Neuronal stem cell (in vitro differentiated cells): ENCODE measurements at regions not wholly inside any gene's neighbourhood (a gene's known extent, or its start where the extent isn't known, plus 50 kb on each side); places are given as distances from the start of the nearest gene placed in this dataset.

Source experiments
- DNase-seq: peaks from one replicate; pipeline ENCODE4 v3.0.0-alpha.2; 2013; ENCODE audit warnings: low spot score
- H2AFZ ChIP-seq: one replicate; pipeline ENCODE4 v1.6.1; 2013; ENCODE audit warnings: mild to moderate bottlenecking, low read length, inconsistent platforms
- H2AK5ac ChIP-seq: 2 replicates; pipeline ENCODE4 v1.6.1; 2013; ENCODE audit warnings: low read depth, mild to moderate bottlenecking, inconsistent platforms, low read length, moderate library complexity, mixed read lengths
- H2BK120ac ChIP-seq: 2 replicates; pipeline ENCODE4 v1.6.1; 2013; ENCODE audit warnings: low read depth, mild to moderate bottlenecking, inconsistent platforms, low read length, moderate library complexity, mixed read lengths
- H2BK12ac ChIP-seq: one replicate; pipeline ENCODE4 v1.6.1; 2013; ENCODE audit warnings: low read length, inconsistent platforms
- H2BK15ac ChIP-seq: 2 replicates; pipeline ENCODE4 v1.6.1; 2013; ENCODE audit warnings: mild to moderate bottlenecking, low read length, inconsistent platforms, mixed read lengths
- H2BK5ac ChIP-seq: one replicate; pipeline ENCODE4 v1.6.1; 2013; ENCODE audit warnings: inconsistent platforms, mild to moderate bottlenecking, low read length, moderate library complexity
- H3K14ac ChIP-seq: one replicate; pipeline ENCODE4 v1.6.1; 2013; ENCODE audit warnings: low read length, inconsistent platforms
- H3K18ac ChIP-seq: 2 replicates; pipeline ENCODE4 v1.6.1; 2013; ENCODE audit warnings: low read length, inconsistent platforms
- H3K23ac ChIP-seq: 2 replicates; pipeline ENCODE4 v1.6.1; 2013; ENCODE audit warnings: low read depth, mild to moderate bottlenecking, mixed read lengths, low read length, inconsistent platforms; ENCODE audit not compliant: poor library complexity
- H3K27ac ChIP-seq: replicated peaks from 3 replicates; pipeline ENCODE4 v1.5.1; 2013; ENCODE audit warnings: low read length, inconsistent platforms
- H3K27me3 ChIP-seq, 3 experiments: 2 replicates each; pipeline ENCODE4 v1.6.1; 2013; ENCODE audit warnings: low read length in 3 of 3, mild to moderate bottlenecking in 2 of 3, inconsistent platforms in 1 of 3, low read depth in 1 of 3, mixed read lengths in 1 of 3, moderate library complexity in 1 of 3; ENCODE audit not compliant: control insufficient read depth in 3 of 3, insufficient read depth in 3 of 3
- H3K36me3 ChIP-seq, 2 donors: replicated peaks in 1 of 2; 2 replicates each; pipeline ENCODE4 v1.6.1; 2013; ENCODE audit warnings: low read length in 2 of 2; ENCODE audit not compliant: control insufficient read depth in 2 of 2, insufficient read depth in 2 of 2
- H3K4ac ChIP-seq: 2 replicates; pipeline ENCODE4 v1.6.1; 2013; ENCODE audit warnings: inconsistent platforms, mild to moderate bottlenecking, low read length, moderate library complexity
- H3K4me1 ChIP-seq, 2 donors: 1 replicate in 1 of 2; 2 replicates in 1 of 2; pipeline ENCODE4 v1.6.1; 2013; ENCODE audit warnings: low read length in 2 of 2, low read depth in 1 of 2; ENCODE audit not compliant: control insufficient read depth in 2 of 2, insufficient read depth in 1 of 2
- H3K4me2 ChIP-seq: one replicate; pipeline ENCODE4 v1.6.1; 2013; ENCODE audit warnings: mild to moderate bottlenecking, low read length, inconsistent platforms; ENCODE audit not compliant: insufficient read depth, poor library complexity, severe bottlenecking
- H3K4me3 ChIP-seq, 2 donors: 2 replicates each; pipeline ENCODE4 v1.5.1; 2013; ENCODE audit warnings: low read length in 2 of 2, mild to moderate bottlenecking in 2 of 2, inconsistent platforms in 1 of 2, moderate library complexity in 1 of 2
- H3K79me1 ChIP-seq: one replicate; pipeline ENCODE4 v1.6.1; 2013; ENCODE audit warnings: low read depth, mild to moderate bottlenecking, inconsistent platforms, low read length, moderate library complexity
- H3K9ac ChIP-seq: one replicate; pipeline ENCODE4 v1.6.1; 2013; ENCODE audit warnings: mild to moderate bottlenecking, low read depth, low read length, inconsistent platforms; ENCODE audit not compliant: poor library complexity
- H3K9me3 ChIP-seq, 2 donors: replicated peaks in 1 of 2; 2 replicates each; pipeline versions ENCODE3 to v1.6.1; 2013; ENCODE audit warnings: low read length in 2 of 2, mild to moderate bottlenecking in 2 of 2, inconsistent platforms in 1 of 2, low read depth in 1 of 2, mixed read lengths in 1 of 2, moderate library complexity in 1 of 2; ENCODE audit not compliant: control insufficient read depth in 2 of 2, insufficient read depth in 1 of 2
- H4K8ac ChIP-seq: one replicate; pipeline ENCODE4 v1.6.1; 2013; ENCODE audit warnings: low read depth, mild to moderate bottlenecking, inconsistent platforms, low read length, moderate library complexity
- H4K91ac ChIP-seq: one replicate; pipeline ENCODE4 v1.6.1; 2013; ENCODE audit warnings: low read length, low read depth, mild to moderate bottlenecking, inconsistent platforms; ENCODE audit not compliant: poor library complexity
- WGBS, 2 donors: extraction: QIAGEN DNeasy Blood & Tissue Kit; methylation state at CpG; one replicate each; pipeline ENCODE4 v1.1.7; 2013; ENCODE audit warnings: missing lambda C conversion rate in 2 of 2, mixed read lengths in 1 of 2; ENCODE audit not compliant: insufficient read length in 2 of 2, insufficient replicate concordance in 1 of 2; ENCODE audit errors: extremely low coverage in 2 of 2; 5-methylcytosine and 5-hydroxymethylcytosine counted together

- Histone ChIP-seq H2AK5ac (no peak overlapping the region), H3K4me3 (no peak overlapping the region), H3K79me1 (no peaks in the 10 kb centered on the region), H3K9ac (no peak overlapping the region), H3K23ac (no peak overlapping the region), H2BK15ac (no peak overlapping the region), H3K4me2 (no peak overlapping the region), H4K8ac (no peak overlapping the region), H3K27me3 (no peaks in the 10 kb centered on the region), H3K36me3 (no peaks in the 10 kb centered on the region), H3K14ac (no peak overlapping the region), H3K18ac (no peak overlapping the region), H3K4me1 (peaks cover 5% of the 10 kb centered on the region in 2 donors), H2BK5ac (no peak overlapping the region), H3K9me3 (no peaks in the 10 kb centered on the region), H2AFZ (peak overlapping the region; percentile 63), H4K91ac (no peak overlapping the region), H3K27ac (no peak overlapping the region), H3K4ac (no peak overlapping the region), H2BK120ac (no peak overlapping the region), H2BK12ac (no peak overlapping the region)
- DNase-seq, result no peak
- WGBS, 2 donors, result no CpG with 5 or more reads among the region's 1 CpG
Observed at GRCh38 chr10:91006752-91007346, 86.0 kb upstream of the ANKRD1 start.

- no peak overlapping the region for H3K4me2 ChIP-seq
- no peak for DNase-seq
Observed at GRCh38 chr10:91007655-91008054, 86.8 kb upstream of the ANKRD1 start.

GRCh38 chr10:91009121-91009520 is 88.2 kb upstream of the ANKRD1 start:
- H3K4me2 ChIP-seq, result no peak overlapping the region
- H2BK120ac ChIP-seq, result no peak overlapping the region
- no CpG with 5 or more reads among the region's 1 CpG for WGBS, 2 donors
- H3K27ac ChIP-seq, result no peak overlapping the region
- no peak overlapping the region for H3K4me3 ChIP-seq
- H2BK5ac ChIP-seq, result no peak overlapping the region
- H2BK12ac ChIP-seq, result no peak overlapping the region
- no peaks in the 10 kb centered on the region for H3K36me3 ChIP-seq
- peaks cover 3 to 5% of the 10 kb centered on the region in 2 donors for H3K4me1 ChIP-seq
- H3K14ac ChIP-seq, result no peak overlapping the region
- no peak overlapping the region for H3K23ac ChIP-seq
- H2AK5ac ChIP-seq, result no peak overlapping the region
- no peak overlapping the region for H3K4ac ChIP-seq
- peak overlapping the region; percentile 28 for H2AFZ ChIP-seq
- H3K79me1 ChIP-seq, result no peaks in the 10 kb centered on the region
- H3K9ac ChIP-seq, result no peak overlapping the region
- H3K9me3 ChIP-seq, result no peaks in the 10 kb centered on the region
- H4K91ac ChIP-seq, result no peak overlapping the region
- no peak for DNase-seq
- H3K18ac ChIP-seq, result no peak overlapping the region
- H2BK15ac ChIP-seq, result no peak overlapping the region
- H3K27me3 ChIP-seq, result no peaks in the 10 kb centered on the region
- no peak overlapping the region for H4K8ac ChIP-seq

More at GRCh38 chr10:91007655-91008054, 86.8 kb upstream of the ANKRD1 start:
- Histone ChIP-seq H2AK5ac (no peak overlapping the region), H3K14ac (no peak overlapping the region), H4K8ac (no peak overlapping the region), H3K79me1 (no peaks in the 10 kb centered on the region), H3K4me1 (peaks cover 3 to 5% of the 10 kb centered on the region in 2 donors), H3K23ac (no peak overlapping the region), H3K27ac (no peak overlapping the region), H3K9ac (no peak overlapping the region), H3K9me3 (no peaks in the 10 kb centered on the region), H3K36me3 (no peaks in the 10 kb centered on the region), H3K4me3 (no peak overlapping the region), H2BK5ac (no peak overlapping the region), H4K91ac (no peak overlapping the region), H3K27me3 (no peaks in the 10 kb centered on the region), H2AFZ (no peak overlapping the region), H3K4ac (no peak overlapping the region), H2BK15ac (no peak overlapping the region), H2BK120ac (no peak overlapping the region), H3K18ac (no peak overlapping the region), H2BK12ac (no peak overlapping the region)

- peaks cover 3 to 5% of the 10 kb centered on the region in 2 donors for H3K4me1 ChIP-seq
Observed at GRCh38 chr10:91010952-91011351, 90.1 kb upstream of the ANKRD1 start.

More at GRCh38 chr10:91010952-91011351, 90.1 kb upstream of the ANKRD1 start:
- H3K23ac ChIP-seq, result no peak overlapping the region
- no peak overlapping the region for H3K4me3 ChIP-seq
- no peak overlapping the region for H3K4me2 ChIP-seq
- no peak overlapping the region for H3K18ac ChIP-seq
- no peaks in the 10 kb centered on the region for H3K79me1 ChIP-seq
- H3K14ac ChIP-seq, result no peak overlapping the region
- no peak overlapping the region for H4K91ac ChIP-seq
- H2AK5ac ChIP-seq, result no peak overlapping the region
- no peaks in the 10 kb centered on the region for H3K9me3 ChIP-seq
- H3K36me3 ChIP-seq, result no peaks in the 10 kb centered on the region
- no peak overlapping the region for H4K8ac ChIP-seq
- H2BK5ac ChIP-seq, result no peak overlapping the region
- no peaks in the 10 kb centered on the region for H3K27me3 ChIP-seq
- DNase-seq, result no peak
- H3K27ac ChIP-seq, result no peak overlapping the region
- WGBS, 2 donors, result no CpG with 5 or more reads among the region's 3 CpGs
- H2BK120ac ChIP-seq, result no peak overlapping the region
- H2BK15ac ChIP-seq, result no peak overlapping the region
- H2BK12ac ChIP-seq, result no peak overlapping the region
- no peak overlapping the region for H2AFZ ChIP-seq
- H3K4ac ChIP-seq, result no peak overlapping the region
- no peak overlapping the region for H3K9ac ChIP-seq
